GM23338 (cell line): ENCODE measurements at regions not wholly inside any gene's neighbourhood (a gene's known extent, or its start where the extent isn't known, plus 50 kb on each side); places are given as distances from the start of the nearest gene placed in this dataset.
A peak's percentile ranks its signal among the peaks of the same experiment; 100 is the strongest.

ENCODE experiments used
- ATAC-seq: fragments of 200-7000 bp; cut with Tn5 transposase; 3 replicates; pipeline ENCODE4 v1.9.1; 2020
- DNase-seq: peaks from one replicate; pipeline ENCODE4 v3.0.0-alpha.2; 2015; ENCODE audit warnings: low spot score
- H2AFZ ChIP-seq: fragments of 200-600 bp; sonication (generic); 2 replicates; pipeline ENCODE4 v1.8.0; 2016; ENCODE audit warnings: antibody characterized with exemption, mild to moderate bottlenecking, moderate library complexity
- H3F3A ChIP-seq: fragments of 200-600 bp; sonication (generic); replicated peaks from 2 replicates; pipeline ENCODE4 v1.8.0; 2017; ENCODE audit warnings: antibody characterized with exemption, mixed run types, low read depth
- H3K27ac ChIP-seq: fragments of 200-600 bp; sonication (generic); 2 replicates; pipeline ENCODE4 v1.6.1; 2016; ENCODE audit warnings: low read depth
- H3K27me3 ChIP-seq: fragments of 200-600 bp; sonication (generic); 2 replicates; pipeline ENCODE4 v1.8.0; 2016; ENCODE audit warnings: mild to moderate bottlenecking, mixed run types, moderate library complexity; ENCODE audit not compliant: insufficient read depth
- H3K36me3 ChIP-seq: fragments of 200-600 bp; sonication (generic); 2 replicates; pipeline ENCODE4 v1.8.0; 2016; ENCODE audit warnings: mild to moderate bottlenecking; ENCODE audit not compliant: insufficient read depth
- H3K4me1 ChIP-seq: fragments of 200-600 bp; sonication (generic); 2 replicates; pipeline ENCODE4 v1.8.0; 2016; ENCODE audit warnings: mild to moderate bottlenecking, moderate library complexity; ENCODE audit not compliant: insufficient read depth
- H3K4me2 ChIP-seq: fragments of 200-600 bp; sonication (generic); 2 replicates; pipeline ENCODE4 v1.7.1; 2017; ENCODE audit warnings: mixed run types
- H3K4me3 ChIP-seq: fragments of 200-600 bp; sonication (generic); 2 replicates; pipeline ENCODE4 v1.6.1; 2016; ENCODE audit warnings: mixed run types
- H3K79me2 ChIP-seq: fragments of 200-600 bp; sonication (generic); replicated peaks from 2 replicates; pipeline ENCODE4 v1.8.0; 2017; ENCODE audit warnings: mild to moderate bottlenecking; ENCODE audit not compliant: insufficient read depth
- H3K9me2 ChIP-seq: fragments of 200-600 bp; sonication (generic); 2 replicates; pipeline ENCODE4 v1.8.0; 2017; ENCODE audit not compliant: insufficient read depth
- H4K20me1 ChIP-seq: fragments of 200-600 bp; sonication (generic); replicated peaks from 2 replicates; pipeline ENCODE4 v1.8.0; 2017; ENCODE audit warnings: mild to moderate bottlenecking; ENCODE audit not compliant: insufficient read depth
- H3K27ac Mint-ChIP-seq: 2 replicates; pipeline ENCODE4 v1.8.0; 2020; ENCODE audit warnings: inconsistent platforms, mild to moderate bottlenecking, moderate library complexity, mixed read lengths
- H3K27me3 Mint-ChIP-seq: 3 replicates; pipeline ENCODE4 v1.8.0; 2022; ENCODE audit warnings: low read depth, mild to moderate bottlenecking, moderate library complexity, mixed read lengths, inconsistent platforms; ENCODE audit not compliant: insufficient read depth, poor library complexity
- H3K36me3 Mint-ChIP-seq: 3 replicates; pipeline ENCODE4 v1.8.0; 2021; ENCODE audit warnings: low read depth, mild to moderate bottlenecking, inconsistent platforms, moderate library complexity, mixed read lengths
- H3K4me1 Mint-ChIP-seq: 3 replicates; pipeline ENCODE4 v1.8.0; 2020; ENCODE audit warnings: mild to moderate bottlenecking, inconsistent platforms, mixed read lengths
- H3K4me3 Mint-ChIP-seq: 3 replicates; pipeline ENCODE4 v1.8.0; 2021; ENCODE audit warnings: moderate library complexity, mild to moderate bottlenecking, inconsistent platforms, mixed read lengths
- H3K9me3 Mint-ChIP-seq: 3 replicates; pipeline ENCODE4 v1.8.0; 2020; ENCODE audit warnings: moderate library complexity, mild to moderate bottlenecking, inconsistent platforms, mixed read lengths
- EZH2phosphoT487 ChIP-seq: fragments of 200-600 bp; sonication (generic); IDR thresholded peaks from one replicate; pipeline ENCODE4 v1.8.1; 2018; ENCODE audit warnings: antibody characterized with exemption; ENCODE audit not compliant: unreplicated experiment
- NANOG ChIP-seq: IDR thresholded peaks from 2 replicates; pipeline ENCODE4 v1.6.1; 2016; ENCODE audit warnings: antibody characterized with exemption, borderline replicate concordance
- POLR2AphosphoS5 ChIP-seq: IDR thresholded peaks from 2 replicates; pipeline ENCODE4 v1.6.1; 2016; ENCODE audit warnings: antibody characterized with exemption, low read depth
- STAT1 ChIP-seq: IDR thresholded peaks from one replicate; pipeline ENCODE4 v1.6.1; 2016; ENCODE audit warnings: antibody characterized with exemption; ENCODE audit not compliant: unreplicated experiment
- ZNF114 ChIP-seq: fragments of 250-450 bp; sonication (Bioruptor Pico); IDR thresholded peaks from 2 replicates; pipeline ENCODE4 v1.5.0; 2020; ENCODE audit warnings: mild to moderate bottlenecking, moderate library complexity
- TF ChIP-seq, protein P1 (sequence below): fragments of 250-450 bp; sonication (Bioruptor Pico); IDR thresholded peaks from 2 replicates; pipeline ENCODE4 v1.5.0; 2020; ENCODE audit warnings: mild to moderate bottlenecking, moderate library complexity

DNA sequence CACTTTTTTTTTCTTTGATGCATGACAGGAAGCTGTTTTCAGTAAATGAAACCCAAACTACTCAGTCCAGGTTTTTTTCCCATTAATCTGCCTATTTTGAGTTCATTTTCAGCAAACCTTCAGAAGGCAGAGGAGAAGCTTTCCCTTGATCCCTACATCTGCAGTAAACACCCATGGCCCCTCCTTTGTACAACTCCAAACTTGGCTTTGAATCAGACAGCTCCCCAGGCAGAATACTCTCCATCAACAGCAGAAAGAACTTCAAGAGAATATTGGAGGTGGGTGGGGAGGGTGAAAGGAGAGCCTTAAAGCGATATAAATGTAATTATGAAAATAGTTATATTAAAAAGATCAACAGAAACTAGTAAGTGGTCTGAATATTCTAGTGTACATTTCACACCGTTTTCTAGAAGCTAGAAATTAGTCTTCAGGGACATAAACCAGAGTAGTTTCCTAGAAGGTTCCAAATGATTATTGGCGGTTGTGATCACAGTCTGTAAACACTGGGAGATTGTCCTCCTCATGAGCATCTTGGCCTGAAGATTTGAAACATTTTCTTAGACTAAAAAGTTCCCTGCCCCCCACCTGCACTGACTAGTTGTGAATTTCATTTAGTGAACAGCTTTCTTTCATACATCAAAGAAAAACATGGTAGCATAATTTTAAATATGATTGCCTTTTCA is 75.1 kb upstream of the STK39 start (continued):
- TF ChIP-seq, protein P1, sequence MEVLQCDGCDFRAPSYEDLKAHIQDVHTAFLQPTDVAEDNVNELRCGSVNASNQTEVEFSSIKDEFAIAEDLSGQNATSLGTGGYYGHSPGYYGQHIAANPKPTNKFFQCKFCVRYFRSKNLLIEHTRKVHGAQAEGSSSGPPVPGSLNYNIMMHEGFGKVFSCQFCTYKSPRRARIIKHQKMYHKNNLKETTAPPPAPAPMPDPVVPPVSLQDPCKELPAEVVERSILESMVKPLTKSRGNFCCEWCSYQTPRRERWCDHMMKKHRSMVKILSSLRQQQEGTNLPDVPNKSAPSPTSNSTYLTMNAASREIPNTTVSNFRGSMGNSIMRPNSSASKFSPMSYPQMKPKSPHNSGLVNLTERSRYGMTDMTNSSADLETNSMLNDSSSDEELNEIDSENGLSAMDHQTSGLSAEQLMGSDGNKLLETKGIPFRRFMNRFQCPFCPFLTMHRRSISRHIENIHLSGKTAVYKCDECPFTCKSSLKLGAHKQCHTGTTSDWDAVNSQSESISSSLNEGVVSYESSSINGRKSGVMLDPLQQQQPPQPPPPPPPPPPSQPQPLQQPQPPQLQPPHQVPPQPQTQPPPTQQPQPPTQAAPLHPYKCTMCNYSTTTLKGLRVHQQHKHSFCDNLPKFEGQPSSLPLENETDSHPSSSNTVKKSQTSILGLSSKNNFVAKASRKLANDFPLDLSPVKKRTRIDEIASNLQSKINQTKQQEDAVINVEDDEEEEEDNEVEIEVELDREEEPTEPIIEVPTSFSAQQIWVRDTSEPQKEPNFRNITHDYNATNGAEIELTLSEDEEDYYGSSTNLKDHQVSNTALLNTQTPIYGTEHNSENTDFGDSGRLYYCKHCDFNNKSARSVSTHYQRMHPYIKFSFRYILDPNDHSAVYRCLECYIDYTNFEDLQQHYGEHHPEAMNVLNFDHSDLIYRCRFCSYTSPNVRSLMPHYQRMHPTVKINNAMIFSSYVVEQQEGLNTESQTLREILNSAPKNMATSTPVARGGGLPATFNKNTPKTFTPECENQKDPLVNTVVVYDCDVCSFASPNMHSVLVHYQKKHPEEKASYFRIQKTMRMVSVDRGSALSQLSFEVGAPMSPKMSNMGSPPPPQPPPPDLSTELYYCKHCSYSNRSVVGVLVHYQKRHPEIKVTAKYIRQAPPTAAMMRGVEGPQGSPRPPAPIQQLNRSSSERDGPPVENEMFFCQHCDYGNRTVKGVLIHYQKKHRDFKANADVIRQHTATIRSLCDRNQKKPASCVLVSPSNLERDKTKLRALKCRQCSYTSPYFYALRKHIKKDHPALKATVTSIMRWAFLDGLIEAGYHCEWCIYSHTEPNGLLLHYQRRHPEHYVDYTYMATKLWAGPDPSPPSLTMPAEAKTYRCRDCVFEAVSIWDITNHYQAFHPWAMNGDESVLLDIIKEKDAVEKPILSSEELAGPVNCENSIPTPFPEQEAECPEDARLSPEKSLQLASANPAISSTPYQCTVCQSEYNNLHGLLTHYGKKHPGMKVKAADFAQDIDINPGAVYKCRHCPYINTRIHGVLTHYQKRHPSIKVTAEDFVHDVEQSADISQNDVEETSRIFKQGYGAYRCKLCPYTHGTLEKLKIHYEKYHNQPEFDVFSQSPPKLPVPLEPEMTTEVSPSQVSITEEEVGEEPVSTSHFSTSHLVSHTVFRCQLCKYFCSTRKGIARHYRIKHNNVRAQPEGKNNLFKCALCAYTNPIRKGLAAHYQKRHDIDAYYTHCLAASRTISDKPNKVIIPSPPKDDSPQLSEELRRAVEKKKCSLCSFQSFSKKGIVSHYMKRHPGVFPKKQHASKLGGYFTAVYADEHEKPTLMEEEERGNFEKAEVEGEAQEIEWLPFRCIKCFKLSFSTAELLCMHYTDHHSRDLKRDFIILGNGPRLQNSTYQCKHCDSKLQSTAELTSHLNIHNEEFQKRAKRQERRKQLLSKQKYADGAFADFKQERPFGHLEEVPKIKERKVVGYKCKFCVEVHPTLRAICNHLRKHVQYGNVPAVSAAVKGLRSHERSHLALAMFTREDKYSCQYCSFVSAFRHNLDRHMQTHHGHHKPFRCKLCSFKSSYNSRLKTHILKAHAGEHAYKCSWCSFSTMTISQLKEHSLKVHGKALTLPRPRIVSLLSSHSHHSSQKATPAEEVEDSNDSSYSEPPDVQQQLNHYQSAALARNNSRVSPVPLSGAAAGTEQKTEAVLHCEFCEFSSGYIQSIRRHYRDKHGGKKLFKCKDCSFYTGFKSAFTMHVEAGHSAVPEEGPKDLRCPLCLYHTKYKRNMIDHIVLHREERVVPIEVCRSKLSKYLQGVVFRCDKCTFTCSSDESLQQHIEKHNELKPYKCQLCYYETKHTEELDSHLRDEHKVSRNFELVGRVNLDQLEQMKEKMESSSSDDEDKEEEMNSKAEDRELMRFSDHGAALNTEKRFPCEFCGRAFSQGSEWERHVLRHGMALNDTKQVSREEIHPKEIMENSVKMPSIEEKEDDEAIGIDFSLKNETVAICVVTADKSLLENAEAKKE (CRISPR knock-in tag): no peak
- TF ChIP-seq EZH2phosphoT487: no peak
- TF ChIP-seq POLR2AphosphoS5: no peak
- no peak for TF ChIP-seq ZNF114 (CRISPR knock-in tag)
- no peak for TF ChIP-seq STAT1

DNA sequence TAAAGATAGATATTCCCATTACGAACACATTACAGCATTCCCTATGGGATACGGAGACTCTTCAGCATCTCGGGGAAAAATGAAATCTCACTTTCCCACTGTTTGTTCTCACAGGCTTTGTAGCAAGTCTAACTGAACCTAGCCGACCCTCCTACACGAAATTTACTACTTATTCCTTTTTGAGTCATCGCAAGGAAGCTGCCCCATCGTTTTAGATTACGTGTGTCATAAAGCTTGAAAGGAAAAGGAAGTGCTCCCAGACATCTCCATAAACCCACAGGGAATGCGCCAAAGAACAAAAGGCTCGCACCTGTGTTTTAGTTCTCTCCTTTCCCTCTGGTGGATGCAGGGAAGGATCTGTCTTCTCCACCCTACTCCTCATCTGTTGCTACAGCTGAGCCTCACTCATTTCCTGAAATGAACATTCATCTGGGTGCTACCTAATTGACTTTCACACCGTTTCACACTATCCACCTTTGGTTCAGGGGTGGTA is 76.2 kb upstream of the STK39 start:
- Histone ChIP-seq H2AFZ (0 out of 2 replicates have a peak overlapping the region, but pooled peaks have one; percentile 2), H3K4me1 (peaks cover 17% of the 10 kb centered on the region), H3K4me3 (no peak overlapping the region), H4K20me1 (no peaks in the 10 kb centered on the region), H3K27ac (no peak overlapping the region), H3K9me2 (peaks cover 14% of the 10 kb centered on the region), H3F3A (no peaks in the 10 kb centered on the region), H3K4me2 (no peak overlapping the region; the same call in 1 of the 2 replicates), H3K36me3 (no peaks in the 10 kb centered on the region), H3K79me2 (no peaks in the 10 kb centered on the region), H3K27me3 (no peaks in the 10 kb centered on the region)
- Mint-ChIP-seq H3K9me3 (no peaks in the 10 kb centered on the region), H3K4me3 (no peak overlapping the region), H3K36me3 (no peaks in the 10 kb centered on the region), H3K4me1 (peaks cover 25% of the 10 kb centered on the region), H3K27ac (no peak overlapping the region), H3K27me3 (peaks cover 3% of the 10 kb centered on the region)
- no peak for TF ChIP-seq NANOG
- TF ChIP-seq, protein P1 (CRISPR knock-in tag): peak; percentile 58
- DNase-seq: peak; percentile 51
- peak; percentile 59 for ATAC-seq
